BE2C (cell line): ENCODE measurements at regions not wholly inside any gene's neighbourhood (a gene's known extent, or its start where the extent isn't known, plus 50 kb on each side); places are given as distances from the start of the nearest gene placed in this dataset.
"Not testable (repeated sequence)": the region's sequence is repeated elsewhere in the genome, so short reads cannot be mapped to it uniquely, and the experiment has no call there.

Experiments
- DNase-seq: peaks from one replicate; pipeline ENCODE4 v3.0.0-alpha.2; 2020
- H3K27me3 ChIP-seq: fragments of 250-450 bp; sonication (Bioruptor Pico); 2 replicates; pipeline ENCODE4 v1.5.1; 2020; ENCODE audit warnings: mild to moderate bottlenecking
- H3K36me3 ChIP-seq: fragments of 250-450 bp; sonication (Bioruptor Pico); 2 replicates; pipeline ENCODE4 v1.5.1; 2020; ENCODE audit warnings: mild to moderate bottlenecking
- H3K4me1 ChIP-seq: fragments of 250-450 bp; sonication (Bioruptor Pico); 2 replicates; pipeline ENCODE4 v1.5.1; 2020
- H3K4me3 ChIP-seq: 2 replicates; pipeline ENCODE4 v1.5.1; 2011; ENCODE audit warnings: low read depth, low read length
- H3K9me3 ChIP-seq: fragments of 250-450 bp; sonication (Bioruptor Pico); 2 replicates; pipeline ENCODE4 v1.5.1; 2020
- CTCF ChIP-seq: IDR thresholded peaks from 2 replicates; pipeline ENCODE4 v1.5.1; 2012; ENCODE audit warnings: mild to moderate bottlenecking, low read depth, low read length

GRCh38 chr14:105760691-105761344 is 234.4 kb downstream of the TMEM121 start:
- no peaks in the 10 kb centered on the region for H3K27me3 ChIP-seq
- DNase-seq, result no peak
- no peak for TF ChIP-seq CTCF
- no peaks in the 10 kb centered on the region; the same call in 1 of the 2 replicates for H3K9me3 ChIP-seq
- H3K36me3 ChIP-seq, result no peaks in the 10 kb centered on the region
- no peak overlapping the region for H3K4me3 ChIP-seq
- H3K4me1 ChIP-seq, result no peaks in the 10 kb centered on the region

- not testable (repeated sequence) for H3K27me3 ChIP-seq, H3K4me1 ChIP-seq, DNase-seq, H3K36me3 ChIP-seq, H3K9me3 ChIP-seq, H3K4me3 ChIP-seq
Observed at GRCh38 chr14:105761345-105761740, 235.0 kb downstream of the TMEM121 start.

- TF ChIP-seq CTCF, result no peak
- H3K4me3 ChIP-seq, result no peak overlapping the region
- DNase-seq, result no peak
- H3K36me3 ChIP-seq, result no peaks in the 10 kb centered on the region
- H3K9me3 ChIP-seq, result no peaks in the 10 kb centered on the region; the same call in 1 of the 2 replicates
- H3K4me1 ChIP-seq, result no peaks in the 10 kb centered on the region
- no peaks in the 10 kb centered on the region for H3K27me3 ChIP-seq
Observed at GRCh38 chr14:105761842-105762241, 235.5 kb downstream of the TMEM121 start.

GRCh38 chr14:105762262-105762661 is 235.9 kb downstream of the TMEM121 start:
- not testable (repeated sequence) for H3K27me3 ChIP-seq, H3K4me1 ChIP-seq, DNase-seq, H3K4me3 ChIP-seq, H3K9me3 ChIP-seq, H3K36me3 ChIP-seq

- H3K4me3 ChIP-seq, DNase-seq, H3K4me1 ChIP-seq, H3K9me3 ChIP-seq, H3K27me3 ChIP-seq, H3K36me3 ChIP-seq: not testable (repeated sequence)
Observed at GRCh38 chr14:105764254-105764901, 238.0 kb downstream of the TMEM121 start.

- DNase-seq, H3K27me3 ChIP-seq, H3K9me3 ChIP-seq, H3K4me3 ChIP-seq, H3K4me1 ChIP-seq, H3K36me3 ChIP-seq: not testable (repeated sequence)
Observed at GRCh38 chr14:105765072-105765825, 238.9 kb downstream of the TMEM121 start.

GRCh38 chr14:105765893-105766614 is 239.7 kb downstream of the TMEM121 start:
- H3K4me1 ChIP-seq, result no peaks in the 10 kb centered on the region
- H3K4me3 ChIP-seq, result no peak overlapping the region
- no peak for TF ChIP-seq CTCF
- no peaks in the 10 kb centered on the region for H3K27me3 ChIP-seq
- no peak for DNase-seq
- H3K9me3 ChIP-seq, result no peaks in the 10 kb centered on the region; the same call in 1 of the 2 replicates
- no peaks in the 10 kb centered on the region for H3K36me3 ChIP-seq
